C4-2B (cell line): ENCODE measurements at regions not wholly inside any gene's neighbourhood (a gene's known extent, or its start where the extent isn't known, plus 50 kb on each side); places are given as distances from the start of the nearest gene placed in this dataset.

Experiments
- ZFX ChIP-seq: fragments of 450-650 bp; IDR thresholded peaks from 2 replicates; pipeline ENCODE4 v1.6.1; 2017
- TF ChIP-seq, protein P1 (sequence below): fragments of 450-650 bp; conservative IDR thresholded peaks from 2 replicates; pipeline ENCODE4 v1.5.1; 2017; ENCODE audit warnings: mild to moderate bottlenecking

DNA sequence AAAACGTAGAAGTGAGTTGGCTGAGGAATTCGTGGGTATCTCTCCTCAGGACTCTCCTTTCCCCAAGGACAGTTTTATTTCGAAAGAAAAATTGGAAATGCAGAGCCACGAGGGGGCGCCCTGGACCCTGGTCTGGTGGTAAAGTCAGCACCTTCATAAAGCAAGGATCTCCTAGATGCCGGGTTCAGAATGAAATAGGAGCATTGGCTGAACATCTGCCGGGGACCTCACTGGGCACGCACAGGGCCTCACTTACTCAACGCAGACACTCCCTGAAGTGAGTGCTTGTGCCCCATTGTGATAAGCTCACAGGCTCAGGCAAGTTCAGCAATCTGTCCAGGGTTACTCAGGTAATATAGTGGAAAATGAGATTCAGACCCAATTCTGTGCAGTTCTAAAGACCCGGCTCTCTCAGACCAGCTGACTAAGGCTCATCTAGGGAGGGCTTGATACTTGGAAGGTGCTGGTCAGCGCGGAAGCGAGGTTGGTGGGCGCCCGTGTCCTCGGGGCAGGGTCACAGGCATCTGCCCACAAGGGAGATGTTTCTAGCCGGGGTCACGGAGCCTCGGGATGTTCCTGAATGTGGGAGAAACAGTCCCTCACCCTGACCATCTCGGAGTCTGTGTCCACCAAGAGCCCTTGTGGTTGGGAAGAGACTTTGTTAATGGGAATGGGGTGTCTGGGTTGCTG lies 55.7 kb upstream of the ETV3 start:
- TF ChIP-seq, protein P1, sequence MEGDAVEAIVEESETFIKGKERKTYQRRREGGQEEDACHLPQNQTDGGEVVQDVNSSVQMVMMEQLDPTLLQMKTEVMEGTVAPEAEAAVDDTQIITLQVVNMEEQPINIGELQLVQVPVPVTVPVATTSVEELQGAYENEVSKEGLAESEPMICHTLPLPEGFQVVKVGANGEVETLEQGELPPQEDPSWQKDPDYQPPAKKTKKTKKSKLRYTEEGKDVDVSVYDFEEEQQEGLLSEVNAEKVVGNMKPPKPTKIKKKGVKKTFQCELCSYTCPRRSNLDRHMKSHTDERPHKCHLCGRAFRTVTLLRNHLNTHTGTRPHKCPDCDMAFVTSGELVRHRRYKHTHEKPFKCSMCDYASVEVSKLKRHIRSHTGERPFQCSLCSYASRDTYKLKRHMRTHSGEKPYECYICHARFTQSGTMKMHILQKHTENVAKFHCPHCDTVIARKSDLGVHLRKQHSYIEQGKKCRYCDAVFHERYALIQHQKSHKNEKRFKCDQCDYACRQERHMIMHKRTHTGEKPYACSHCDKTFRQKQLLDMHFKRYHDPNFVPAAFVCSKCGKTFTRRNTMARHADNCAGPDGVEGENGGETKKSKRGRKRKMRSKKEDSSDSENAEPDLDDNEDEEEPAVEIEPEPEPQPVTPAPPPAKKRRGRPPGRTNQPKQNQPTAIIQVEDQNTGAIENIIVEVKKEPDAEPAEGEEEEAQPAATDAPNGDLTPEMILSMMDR, result peak; percentile 94
- no peak for TF ChIP-seq ZFX
